NT2/D1 (cell line): ENCODE measurements at regions not wholly inside any gene's neighbourhood (a gene's known extent, or its start where the extent isn't known, plus 50 kb on each side); places are given as distances from the start of the nearest gene placed in this dataset.
A peak's percentile ranks its signal among the peaks of the same experiment; 100 is the strongest.

Experiments used
- DNase-seq: peaks from one replicate; pipeline ENCODE4 v3.0.0-alpha.2; 2011; ENCODE audit warnings: low read depth, low spot score
- H3K27me3 ChIP-seq: 2 replicates; pipeline ENCODE4 v1.6.0; 2011; ENCODE audit warnings: mild to moderate bottlenecking; ENCODE audit not compliant: insufficient read length, insufficient read depth
- H3K36me3 ChIP-seq: 2 replicates; pipeline ENCODE4 v1.6.1; 2011; ENCODE audit warnings: mild to moderate bottlenecking, low read length, mixed read lengths; ENCODE audit not compliant: insufficient read depth, insufficient read length
- H3K4me1 ChIP-seq: 2 replicates; pipeline ENCODE4 v1.5.1; 2011; ENCODE audit not compliant: insufficient read depth, insufficient read length
- H3K4me3 ChIP-seq: 2 replicates; pipeline ENCODE4 v1.5.1; 2011; ENCODE audit warnings: low read depth; ENCODE audit not compliant: insufficient read length
- H3K9ac ChIP-seq: 2 replicates; pipeline ENCODE4 v1.6.0; 2011; ENCODE audit warnings: low read depth; ENCODE audit not compliant: insufficient read length
- H3K9me3 ChIP-seq: 2 replicates; pipeline ENCODE4 v1.5.1; 2011; ENCODE audit warnings: mild to moderate bottlenecking, low read length; ENCODE audit not compliant: insufficient read depth
- SUZ12 ChIP-seq: IDR thresholded peaks from 2 replicates; pipeline ENCODE4 v1.6.1; 2011; ENCODE audit not compliant: insufficient read length, insufficient read depth; ENCODE audit errors: extremely low read depth
- YY1 ChIP-seq: IDR thresholded peaks from 2 replicates; pipeline ENCODE4 v1.6.1; 2011; ENCODE audit not compliant: insufficient read length, insufficient read depth
- ZNF274 ChIP-seq: IDR thresholded peaks from 2 replicates; pipeline ENCODE4 v1.6.1; 2011; ENCODE audit warnings: mild to moderate bottlenecking, low read depth, low read length

DNA sequence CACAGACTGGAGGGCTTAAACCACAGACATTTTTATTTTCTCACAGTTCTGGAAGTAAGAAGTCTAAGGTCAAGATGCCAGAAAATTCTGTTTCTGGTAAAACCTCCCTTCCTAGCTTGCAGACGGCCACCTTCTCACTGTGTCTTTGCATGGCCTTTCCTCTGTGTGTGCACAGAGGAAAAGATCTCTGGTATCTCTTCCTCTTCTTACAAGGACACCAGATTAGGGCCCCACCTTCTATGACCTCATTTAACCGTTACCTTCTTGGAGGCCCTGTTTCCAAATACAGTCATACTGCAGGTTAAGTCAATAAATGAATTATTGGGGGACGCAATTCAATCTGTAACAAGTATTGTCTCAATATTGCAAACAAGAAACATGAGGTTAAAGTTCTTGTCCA, 63.0 kb upstream of the PRDX6 start:
- no peak for DNase-seq
- Histone ChIP-seq H3K27me3 (no peaks in the 10 kb centered on the region), H3K4me3 (no peak overlapping the region), H3K9ac (no peak overlapping the region), H3K4me1 (no peaks in the 10 kb centered on the region), H3K9me3 (no peaks in the 10 kb centered on the region), H3K36me3 (peaks cover 12% of the 10 kb centered on the region)
- TF ChIP-seq ZNF274 (no peak), SUZ12 (no peak), YY1 (no peak)

DNA sequence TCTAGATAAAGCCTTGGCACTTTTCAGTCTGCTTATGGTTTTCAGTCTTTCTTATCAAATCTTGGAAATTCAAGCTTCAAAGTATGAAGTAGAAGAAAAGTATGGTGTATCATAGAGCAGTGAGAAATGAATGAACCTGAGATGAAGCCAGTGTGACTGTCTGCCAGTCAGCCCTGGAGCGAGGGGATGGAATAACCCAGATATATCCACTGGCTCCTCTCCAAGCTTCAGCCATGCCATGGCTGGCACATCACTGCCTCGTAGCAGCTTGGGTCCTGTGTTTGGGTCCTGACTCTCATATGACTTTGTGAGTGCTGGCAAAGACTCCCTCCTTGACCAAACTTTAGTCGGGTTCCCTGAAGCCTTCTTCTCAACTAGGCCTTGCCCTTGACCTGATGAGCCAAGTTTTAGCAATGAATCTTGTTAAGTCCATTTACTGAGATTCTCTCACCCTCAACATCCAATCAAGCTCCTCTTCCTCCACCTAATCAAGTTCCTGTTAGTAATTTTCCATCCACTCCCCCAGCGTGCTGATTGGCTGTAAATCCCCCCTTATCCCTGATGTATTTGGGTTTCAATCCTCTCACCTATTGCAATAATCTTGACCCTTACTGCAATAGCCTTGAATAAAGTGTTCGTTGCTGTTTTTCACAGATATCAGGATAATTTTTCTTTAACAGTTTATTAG, 62.5 kb upstream of the PRDX6 start:
- TF ChIP-seq ZNF274, result no peak
- no peak for TF ChIP-seq SUZ12
- TF ChIP-seq YY1, result no peak
- Histone ChIP-seq H3K36me3 (peaks cover 12% of the 10 kb centered on the region), H3K9me3 (no peaks in the 10 kb centered on the region), H3K4me3 (no peak overlapping the region), H3K27me3 (no peaks in the 10 kb centered on the region), H3K4me1 (no peaks in the 10 kb centered on the region), H3K9ac (no peak overlapping the region)
- no peak for DNase-seq

DNA sequence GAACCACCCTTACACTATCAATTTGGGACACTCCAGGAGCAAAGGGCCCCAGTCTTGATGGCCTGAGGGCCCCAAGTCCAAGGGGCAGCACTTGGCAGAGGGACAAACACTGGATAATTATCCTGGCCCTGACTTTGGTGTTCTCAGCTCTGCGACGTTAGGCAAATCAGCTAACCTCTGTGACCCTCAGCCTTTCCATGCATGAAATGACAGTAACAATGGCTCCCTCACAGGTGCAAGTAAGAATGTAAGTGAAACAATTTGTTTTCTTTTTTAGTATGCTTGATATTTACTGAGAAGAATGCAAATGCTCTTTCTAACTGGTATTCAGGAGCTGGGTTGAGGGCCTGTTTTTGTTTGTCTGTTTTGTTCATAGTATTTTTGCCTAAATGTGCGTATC, 61.6 kb upstream of the PRDX6 start:
- no peak for TF ChIP-seq SUZ12
- TF ChIP-seq YY1, result no peak
- no peaks in the 10 kb centered on the region for H3K4me1 ChIP-seq
- H3K9ac ChIP-seq, result no peak overlapping the region
- H3K36me3 ChIP-seq, result peaks cover 11% of the 10 kb centered on the region
- H3K9me3 ChIP-seq, result no peaks in the 10 kb centered on the region
- H3K27me3 ChIP-seq, result no peaks in the 10 kb centered on the region
- no peak for DNase-seq
- H3K4me3 ChIP-seq, result no peak overlapping the region

DNA sequence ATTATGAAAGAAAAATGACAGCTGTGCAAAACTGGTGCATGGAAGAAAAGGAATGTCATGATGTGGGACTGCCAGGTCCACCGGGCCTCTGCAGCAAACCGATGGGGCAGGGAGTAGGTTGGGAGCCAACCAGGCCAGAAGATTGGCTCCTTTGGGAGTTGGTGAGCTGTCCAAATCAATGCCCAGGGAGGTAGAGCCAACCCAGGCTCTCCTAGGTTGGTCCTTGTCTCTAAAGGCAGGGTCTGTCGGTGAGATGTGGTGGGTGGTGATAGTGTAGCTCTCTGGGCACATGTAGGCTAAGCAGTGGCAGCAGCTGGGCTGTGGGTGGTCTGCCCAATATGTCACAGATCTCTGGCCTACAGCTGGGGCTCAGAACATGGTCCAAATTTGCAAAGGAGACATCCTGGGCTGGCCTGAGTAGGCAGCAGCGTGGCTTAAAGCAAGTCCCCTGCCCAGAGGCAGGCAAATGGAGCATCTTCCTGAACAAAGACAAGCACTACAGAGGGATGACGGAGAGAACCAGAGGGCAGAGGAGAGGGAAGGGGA, 61.2 kb upstream of the PRDX6 start:
- no peak for TF ChIP-seq SUZ12
- TF ChIP-seq YY1, result no peak
- TF ChIP-seq ZNF274, result no peak
- Histone ChIP-seq H3K4me3 (no peak overlapping the region), H3K9ac (no peak overlapping the region), H3K36me3 (peaks cover 7% of the 10 kb centered on the region), H3K9me3 (no peaks in the 10 kb centered on the region), H3K4me1 (no peaks in the 10 kb centered on the region), H3K27me3 (no peaks in the 10 kb centered on the region)
- no peak for DNase-seq

DNA sequence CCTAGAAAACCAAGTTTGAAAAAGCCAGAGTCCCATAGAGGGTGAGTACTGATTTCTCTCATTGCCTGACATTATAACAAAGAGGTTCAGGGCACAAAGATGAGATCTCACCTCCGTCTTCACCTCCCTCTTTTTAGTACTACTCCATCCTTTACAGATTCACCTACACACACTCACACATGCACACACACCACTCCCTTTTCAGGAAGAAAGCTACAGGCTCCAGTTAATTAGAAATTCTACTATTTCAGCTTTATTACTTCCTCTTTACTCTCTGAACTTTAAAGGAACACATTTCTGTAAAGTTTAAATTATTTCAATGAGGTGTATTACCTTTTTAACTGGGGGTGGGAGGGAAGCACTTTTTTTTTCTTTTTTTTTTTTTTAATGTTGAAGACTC, 59.6 kb upstream of the PRDX6 start:
- no peaks in the 10 kb centered on the region for H3K27me3 ChIP-seq
- no peak for DNase-seq
- no peaks in the 10 kb centered on the region for H3K4me1 ChIP-seq
- no peaks in the 10 kb centered on the region for H3K9me3 ChIP-seq
- no peak for TF ChIP-seq SUZ12
- no peak overlapping the region for H3K9ac ChIP-seq
- no peak overlapping the region for H3K4me3 ChIP-seq
- peaks cover 6% of the 10 kb centered on the region for H3K36me3 ChIP-seq

DNA sequence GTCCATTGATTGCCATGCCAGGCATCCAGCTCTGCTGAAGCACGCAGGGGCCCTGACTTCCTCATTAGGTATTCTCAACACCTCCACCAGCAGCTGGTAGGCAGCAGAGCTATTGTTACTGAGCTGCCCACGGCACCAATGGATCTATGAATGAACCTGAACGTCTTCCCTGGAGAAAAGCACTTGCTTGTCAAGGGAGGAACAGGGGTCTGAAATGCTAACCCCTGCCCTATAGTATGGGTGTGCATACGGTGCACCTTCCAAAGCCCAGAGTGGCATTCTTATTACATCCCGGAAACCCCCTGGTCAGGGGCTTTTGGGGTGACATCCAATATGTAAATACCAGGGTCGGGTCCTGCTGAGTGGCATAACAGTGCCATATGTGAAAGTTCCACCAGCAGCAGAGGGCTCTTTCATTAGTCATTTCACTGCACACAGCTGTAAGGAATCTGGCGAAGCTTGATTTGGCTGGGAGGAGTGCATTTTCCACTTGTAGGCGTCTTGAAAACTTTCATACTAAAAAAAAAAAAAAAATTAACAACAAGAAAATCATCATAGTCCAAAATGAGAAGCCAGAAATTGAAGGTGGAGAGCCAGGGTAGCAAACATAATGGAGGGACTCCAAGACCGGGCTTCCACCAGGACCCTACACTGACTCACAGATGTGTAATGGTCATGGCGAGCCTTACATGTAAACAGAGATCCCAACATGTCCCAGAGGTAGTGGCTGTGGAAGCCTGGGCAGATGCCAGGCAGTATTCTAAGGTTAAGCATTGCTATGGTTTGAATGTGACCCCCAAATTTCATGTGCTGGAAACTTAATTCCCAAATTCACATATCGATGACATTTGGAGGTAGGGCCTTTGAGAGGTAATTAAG, 58.8 kb upstream of the PRDX6 start:
- Histone ChIP-seq H3K4me3 (no peak overlapping the region), H3K9ac (no peak overlapping the region), H3K36me3 (peaks cover 6% of the 10 kb centered on the region), H3K4me1 (no peaks in the 10 kb centered on the region), H3K9me3 (no peaks in the 10 kb centered on the region), H3K27me3 (no peaks in the 10 kb centered on the region)
- no peak for TF ChIP-seq SUZ12
- TF ChIP-seq YY1, result no peak
- no peak for TF ChIP-seq ZNF274
- DNase-seq, result no peak

DNA sequence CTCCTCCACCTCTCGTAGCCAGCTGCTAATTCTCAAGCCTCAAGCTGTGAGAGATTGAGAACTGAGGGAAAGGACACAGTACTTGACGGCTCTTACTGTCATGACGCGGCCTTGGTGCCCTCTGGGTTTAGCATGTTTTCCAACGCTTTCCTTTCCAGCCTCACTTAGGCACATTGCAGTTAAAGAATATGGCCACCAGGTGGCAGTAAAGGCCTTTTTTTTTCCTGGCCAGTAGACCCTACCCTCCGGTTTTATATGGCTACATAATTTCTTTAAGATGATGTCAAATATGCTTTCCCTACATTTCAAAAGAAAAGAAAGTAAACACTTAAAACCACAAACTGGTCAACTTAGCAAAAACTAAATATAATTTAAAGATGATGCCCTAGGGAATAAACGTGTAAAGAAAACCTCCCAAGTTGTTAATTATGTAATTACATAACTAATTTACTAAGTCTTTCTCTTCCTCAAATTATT, 56.8 kb upstream of the PRDX6 start:
- TF ChIP-seq SUZ12 (no peak), ZNF274 (no peak)
- H3K4me1 ChIP-seq, result no peaks in the 10 kb centered on the region
- no peak overlapping the region for H3K9ac ChIP-seq
- no peaks in the 10 kb centered on the region for H3K27me3 ChIP-seq
- H3K4me3 ChIP-seq, result no peak overlapping the region
- H3K9me3 ChIP-seq, result no peaks in the 10 kb centered on the region
- DNase-seq, result peak; percentile 81
- peaks cover 6% of the 10 kb centered on the region for H3K36me3 ChIP-seq
